GM12874 (cell line): ENCODE measurements at regions not wholly inside any gene's neighbourhood (a gene's known extent, or its start where the extent isn't known, plus 50 kb on each side); places are given as distances from the start of the nearest gene placed in this dataset.

Source experiments
- TF ChIP-seq, protein P1 (sequence below): IDR thresholded peaks from 2 replicates; pipeline ENCODE4 v1.5.1; 2011; ENCODE audit warnings: low read depth, mild to moderate bottlenecking, control low read depth, low read length, moderate library complexity; ENCODE audit not compliant: insufficient read depth

DNA sequence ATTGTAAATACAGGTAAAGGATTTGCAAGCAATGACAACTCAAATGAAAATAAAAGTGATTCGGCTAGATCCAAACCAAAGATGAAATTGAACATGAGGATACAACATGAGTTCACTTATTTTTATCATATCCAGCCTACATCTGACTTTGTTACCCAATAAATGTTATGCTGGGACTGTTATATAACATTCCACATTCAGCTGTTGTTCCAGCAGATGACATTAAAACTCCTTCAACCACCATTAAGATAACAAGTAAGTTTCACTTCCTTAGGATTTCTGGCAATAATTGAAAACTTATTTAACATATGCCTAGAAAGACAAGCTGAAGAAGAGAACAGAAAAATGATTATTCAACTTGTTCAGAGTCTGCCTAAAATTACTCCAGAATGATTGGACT is 729.4 kb downstream of the CDH11 start:
- TF ChIP-seq, protein P1, sequence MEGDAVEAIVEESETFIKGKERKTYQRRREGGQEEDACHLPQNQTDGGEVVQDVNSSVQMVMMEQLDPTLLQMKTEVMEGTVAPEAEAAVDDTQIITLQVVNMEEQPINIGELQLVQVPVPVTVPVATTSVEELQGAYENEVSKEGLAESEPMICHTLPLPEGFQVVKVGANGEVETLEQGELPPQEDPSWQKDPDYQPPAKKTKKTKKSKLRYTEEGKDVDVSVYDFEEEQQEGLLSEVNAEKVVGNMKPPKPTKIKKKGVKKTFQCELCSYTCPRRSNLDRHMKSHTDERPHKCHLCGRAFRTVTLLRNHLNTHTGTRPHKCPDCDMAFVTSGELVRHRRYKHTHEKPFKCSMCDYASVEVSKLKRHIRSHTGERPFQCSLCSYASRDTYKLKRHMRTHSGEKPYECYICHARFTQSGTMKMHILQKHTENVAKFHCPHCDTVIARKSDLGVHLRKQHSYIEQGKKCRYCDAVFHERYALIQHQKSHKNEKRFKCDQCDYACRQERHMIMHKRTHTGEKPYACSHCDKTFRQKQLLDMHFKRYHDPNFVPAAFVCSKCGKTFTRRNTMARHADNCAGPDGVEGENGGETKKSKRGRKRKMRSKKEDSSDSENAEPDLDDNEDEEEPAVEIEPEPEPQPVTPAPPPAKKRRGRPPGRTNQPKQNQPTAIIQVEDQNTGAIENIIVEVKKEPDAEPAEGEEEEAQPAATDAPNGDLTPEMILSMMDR: no peak

DNA sequence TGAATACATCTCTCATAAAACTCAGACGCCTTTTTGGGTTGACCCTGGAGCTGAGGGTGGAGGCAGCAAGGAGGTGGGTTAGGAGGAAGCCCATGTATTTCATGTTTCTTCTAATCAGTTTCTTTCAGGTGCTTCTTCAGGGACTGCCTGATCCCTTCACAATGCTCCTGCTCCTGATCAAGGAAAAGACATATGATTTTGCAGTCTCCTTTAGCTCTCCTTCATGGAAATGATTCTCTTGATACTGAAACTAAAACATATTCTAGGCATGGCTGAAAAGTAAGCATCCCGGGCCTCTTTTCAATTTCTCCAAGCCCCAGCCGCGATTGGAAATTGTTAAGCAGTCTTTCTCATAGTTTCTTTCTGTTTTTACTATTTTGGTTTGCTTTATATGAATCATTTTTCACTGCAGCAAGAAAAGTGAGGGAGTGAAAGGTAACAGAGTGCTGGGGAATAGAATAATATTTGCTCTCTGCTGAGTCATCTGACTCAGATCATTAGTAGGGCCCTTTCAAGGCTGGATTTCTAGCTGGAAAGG is 730.7 kb downstream of the CDH11 start:
- TF ChIP-seq, protein P1: no peak

DNA sequence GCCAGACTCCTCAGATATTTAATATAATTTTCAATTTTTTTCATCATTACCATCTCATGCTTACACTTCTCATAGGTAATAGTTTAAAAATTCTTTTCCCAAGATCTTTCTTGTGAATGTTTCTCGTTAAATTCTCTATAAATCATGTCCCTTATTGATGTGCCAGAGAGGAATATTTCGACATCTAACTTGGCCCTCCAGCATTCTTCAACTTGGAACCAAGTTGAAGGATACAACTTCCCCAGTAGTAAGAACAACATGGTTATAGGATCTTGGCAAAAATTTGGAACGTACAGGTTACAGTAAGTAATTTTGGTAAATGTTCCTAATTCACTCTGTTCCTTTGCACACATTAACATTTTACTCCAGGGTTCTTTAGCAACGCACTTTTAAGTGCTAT is 731.8 kb downstream of the CDH11 start:
- TF ChIP-seq, protein P1: no peak

DNA sequence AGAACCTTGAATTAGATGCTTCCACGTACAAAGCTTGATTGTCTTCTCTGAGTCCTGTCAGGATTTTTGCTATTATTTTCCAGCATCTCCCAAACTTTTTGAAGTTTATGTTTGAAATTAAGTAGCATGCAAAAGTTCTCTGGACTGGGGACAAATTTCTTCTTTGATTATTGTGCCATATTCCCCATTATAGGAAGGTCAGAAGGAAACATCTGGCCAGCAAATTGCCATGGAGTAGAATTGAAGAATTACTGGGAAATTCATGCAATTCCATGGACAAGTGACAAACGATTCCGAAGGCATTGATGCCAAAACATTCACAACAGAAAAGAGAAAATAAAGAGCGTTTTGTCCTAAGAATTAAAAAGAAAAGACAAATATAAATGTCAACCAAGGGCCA is 737.2 kb downstream of the CDH11 start:
- TF ChIP-seq, protein P1: no peak

GRCh38 chr16:64381979-64382378 is 739.9 kb downstream of the CDH11 start:
- TF ChIP-seq, protein P1: no peak

GRCh38 chr16:64380751-64381150 is 741.1 kb downstream of the CDH11 start:
- TF ChIP-seq, protein P1: no peak

GRCh38 chr16:64375391-64375980 is 746.4 kb downstream of the CDH11 start:
- TF ChIP-seq, protein P1: no peak
